WTC11 (cell line): ENCODE measurements at regions not wholly inside any gene's neighbourhood (a gene's known extent, or its start where the extent isn't known, plus 50 kb on each side); places are given as distances from the start of the nearest gene placed in this dataset.

Source experiments
- ATAC-seq: fragments of 200-7000 bp; cut with Tn5 transposase; 2 replicates; pipeline ENCODE4 v1.10.0; 2021; ENCODE audit warnings: mild to moderate bottlenecking, moderate library complexity
- CTCF ChIA-PET: fragments of 300-600 bp; sonication (Branson Sonifier 250); formaldehyde crosslinking; loops from one replicate; lab custom pipeline; 2021; ENCODE audit warnings: antibody characterized with exemption; lab: Charles Lee
- POLR2A ChIA-PET: fragments of 350-600 bp; sonication (Branson Sonifier 250); formaldehyde crosslinking; loops from one replicate; lab custom pipeline; 2021; ENCODE audit warnings: antibody characterized with exemption; lab: Charles Lee
- DNase-seq: peaks from one replicate; pipeline ENCODE4 v3.0.0; 2021; ENCODE audit warnings: low spot score
- H3K27ac Mint-ChIP-seq: 2 replicates; pipeline ENCODE4 v1.8.0; 2021; ENCODE audit warnings: mixed read lengths
- H3K27me3 Mint-ChIP-seq: 2 replicates; pipeline ENCODE4 v1.8.0; 2021; ENCODE audit warnings: low read depth, mild to moderate bottlenecking, moderate library complexity, mixed read lengths
- H3K36me3 Mint-ChIP-seq: 2 replicates; pipeline ENCODE4 v1.8.0; 2021; ENCODE audit warnings: mixed read lengths
- H3K4me1 Mint-ChIP-seq: 2 replicates; pipeline ENCODE4 v1.8.0; 2022; ENCODE audit warnings: mixed read lengths
- H3K4me3 Mint-ChIP-seq: 2 replicates; pipeline ENCODE4 v1.8.0; 2021; ENCODE audit warnings: mild to moderate bottlenecking, moderate library complexity, mixed read lengths
- H3K9me3 Mint-ChIP-seq: 2 replicates; pipeline ENCODE4 v1.8.0; 2021; ENCODE audit warnings: mixed read lengths
- AFF4 ChIP-seq: sonication (generic); formaldehyde crosslinking; IDR thresholded peaks from 2 replicates; pipeline ENCODE4 v1.8.1; 2023; ENCODE audit warnings: mild to moderate bottlenecking, missing genetic modification reagents, borderline replicate concordance
- ATF2 ChIP-seq: sonication (generic); formaldehyde crosslinking; IDR thresholded peaks from 2 replicates; pipeline ENCODE4 v1.8.1; 2022; ENCODE audit warnings: low read depth, missing genetic modification reagents, borderline replicate concordance
- ATF3 ChIP-seq: sonication (generic); formaldehyde crosslinking; conservative IDR thresholded peaks from 2 replicates; pipeline ENCODE4 v1.8.1; 2022; ENCODE audit warnings: mild to moderate bottlenecking, missing genetic modification reagents
- CREB1 ChIP-seq: sonication (generic); formaldehyde crosslinking; IDR thresholded peaks from 2 replicates; pipeline ENCODE4 v1.8.0; 2023; ENCODE audit warnings: mild to moderate bottlenecking, missing genetic modification reagents
- CREM ChIP-seq: sonication (generic); formaldehyde crosslinking; IDR thresholded peaks from 2 replicates; pipeline ENCODE4 v1.8.1; 2022; ENCODE audit warnings: mild to moderate bottlenecking, missing genetic modification reagents, moderate library complexity
- CTCF ChIP-seq: fragments of 200-600 bp; IDR thresholded peaks from 2 replicates; pipeline ENCODE4 v1.8.0; 2022; ENCODE audit warnings: antibody characterized with exemption
- E2F1 ChIP-seq: sonication (generic); formaldehyde crosslinking; IDR thresholded peaks from 2 replicates; pipeline ENCODE4 v1.8.0; 2022; ENCODE audit warnings: mild to moderate bottlenecking, missing genetic modification reagents
- EMX1 ChIP-seq: fragments of 250-450 bp; sonication (Bioruptor Pico); IDR thresholded peaks from 2 replicates; pipeline ENCODE4 v1.8.0; 2021; ENCODE audit warnings: mild to moderate bottlenecking
- GRHL2 ChIP-seq: fragments of 250-450 bp; sonication (Bioruptor Pico); IDR thresholded peaks from 2 replicates; pipeline ENCODE4 v1.8.0; 2022; ENCODE audit warnings: mild to moderate bottlenecking, moderate library complexity; ENCODE audit not compliant: insufficient replicate concordance, severe bottlenecking
- HMGXB4 ChIP-seq: sonication (generic); formaldehyde crosslinking; IDR thresholded peaks from 2 replicates; pipeline ENCODE4 v1.8.1; 2023; ENCODE audit warnings: mild to moderate bottlenecking, moderate library complexity, missing genetic modification reagents
- MAX ChIP-seq: sonication (generic); formaldehyde crosslinking; IDR thresholded peaks from 2 replicates; pipeline ENCODE4 v1.8.0; 2022; ENCODE audit warnings: mild to moderate bottlenecking, missing genetic modification reagents
- MYBL2 ChIP-seq: sonication (generic); formaldehyde crosslinking; IDR thresholded peaks from 2 replicates; pipeline ENCODE4 v1.8.1; 2023; ENCODE audit warnings: mild to moderate bottlenecking, moderate library complexity, missing genetic modification reagents
- NR1H2 ChIP-seq: sonication (generic); formaldehyde crosslinking; IDR thresholded peaks from 2 replicates; pipeline ENCODE4 v1.9.0; 2021; ENCODE audit warnings: mild to moderate bottlenecking, moderate library complexity, missing genetic modification reagents
- PREB ChIP-seq: sonication (generic); formaldehyde crosslinking; IDR thresholded peaks from 2 replicates; pipeline ENCODE4 v1.8.1; 2022; ENCODE audit warnings: mild to moderate bottlenecking, missing genetic modification reagents, moderate library complexity, borderline replicate concordance
- SP1 ChIP-seq: sonication (generic); formaldehyde crosslinking; conservative IDR thresholded peaks from 2 replicates; pipeline ENCODE4 v1.8.1; 2022; ENCODE audit warnings: missing genetic modification reagents
- ZNF138 ChIP-seq: sonication (generic); formaldehyde crosslinking; conservative IDR thresholded peaks from 2 replicates; pipeline ENCODE4 v1.8.1; 2022; ENCODE audit warnings: mild to moderate bottlenecking, moderate library complexity, missing genetic modification reagents
- ZNF317 ChIP-seq: sonication (generic); formaldehyde crosslinking; IDR thresholded peaks from 2 replicates; pipeline ENCODE4 v1.8.1; 2023; ENCODE audit warnings: low read depth, mild to moderate bottlenecking, moderate library complexity, missing genetic modification reagents, borderline replicate concordance
- ZNF532 ChIP-seq: fragments of 250-450 bp; sonication (Bioruptor Pico); IDR thresholded peaks from 2 replicates; pipeline ENCODE4 v1.9.0; 2021; ENCODE audit warnings: mild to moderate bottlenecking, borderline replicate concordance

- ChIA-PET CTCF (interaction anchor here (0.6 to 1.6 kb wide), 24 partner anchors 8 to 536 kb away, joined by 3 to 52 read pairs (median 4); no protein-coding TSS in a partner anchor), POLR2A (no interaction called here)
- no peak overlapping the region for H3K27ac Mint-ChIP-seq
- H3K4me1 Mint-ChIP-seq: no peaks in the 10 kb centered on the region
- no peak for TF ChIP-seq MAX (CRISPR knock-in tag)
- TF ChIP-seq ZNF317: 0 out of 2 replicates have a peak, but pooled peaks have one; percentile 20
- TF ChIP-seq E2F1 (CRISPR knock-in tag): 0 out of 2 replicates have a peak, but pooled peaks have one; percentile 44
- TF ChIP-seq HMGXB4 (CRISPR knock-in tag): no peak
- TF ChIP-seq MYBL2 (CRISPR knock-in tag): no peak
- no peak overlapping the region for H3K4me3 Mint-ChIP-seq
- DNase-seq (peak; percentile 68), ATAC-seq (peak; percentile 99)
- H3K36me3 Mint-ChIP-seq: no peaks in the 10 kb centered on the region
- no peaks in the 10 kb centered on the region for H3K27me3 Mint-ChIP-seq
- no peaks in the 10 kb centered on the region for H3K9me3 Mint-ChIP-seq
Observed at GRCh38 chr13:53405616-53406015, 377.0 kb downstream of the OLFM4 start.

- Mint-ChIP-seq H3K4me1 (no peaks in the 10 kb centered on the region), H3K27me3 (no peaks in the 10 kb centered on the region), H3K36me3 (no peaks in the 10 kb centered on the region), H3K4me3 (no peak overlapping the region), H3K27ac (no peak overlapping the region), H3K9me3 (no peaks in the 10 kb centered on the region)
- ChIA-PET POLR2A (no interaction called here), CTCF (interaction anchor here (1.2 kb wide), 1 partner anchor 158 kb away, joined by 4 read pairs; no protein-coding TSS in a partner anchor)
- DNase-seq (no peak), ATAC-seq (no peak)
- TF ChIP-seq NR1H2 (CRISPR knock-in tag) (no peak), CREM (CRISPR knock-in tag) (no peak), ATF2 (CRISPR knock-in tag) (no peak), AFF4 (CRISPR knock-in tag) (no peak), CREB1 (CRISPR knock-in tag) (no peak), ZNF532 (CRISPR knock-in tag) (no peak), EMX1 (CRISPR knock-in tag) (no peak), ATF3 (CRISPR knock-in tag) (no peak), SP1 (CRISPR knock-in tag) (no peak), PREB (CRISPR knock-in tag) (no peak), CTCF (no peak), GRHL2 (CRISPR knock-in tag) (no peak), ZNF138 (CRISPR knock-in tag) (no peak)
Observed at GRCh38 chr13:53408306-53408705, 379.7 kb downstream of the OLFM4 start.
